Neural progenitor cell (in vitro differentiated cells): ENCODE measurements at regions not wholly inside any gene's neighbourhood (a gene's known extent, or its start where the extent isn't known, plus 50 kb on each side); places are given as distances from the start of the nearest gene placed in this dataset.
A peak's percentile ranks its signal among the peaks of the same experiment; 100 is the strongest.

Experiments used
- DNase-seq: peaks from one replicate; pipeline ENCODE4 v3.0.0-alpha.2; 2016; ENCODE audit warnings: low spot score
- H2AFZ ChIP-seq: fragments of 200-600 bp; sonication (generic); replicated peaks from 2 replicates; pipeline ENCODE4 v1.6.1; 2016; ENCODE audit warnings: antibody characterized with exemption
- H3F3A ChIP-seq: fragments of 200-600 bp; sonication (generic); 2 replicates; pipeline ENCODE4 v1.6.1; 2016; ENCODE audit warnings: antibody characterized with exemption, low read depth
- H3K27ac ChIP-seq: fragments of 200-600 bp; sonication (generic); 2 replicates; pipeline ENCODE4 v1.5.1; 2016; ENCODE audit warnings: mild to moderate bottlenecking
- H3K27me3 ChIP-seq: fragments of 200-600 bp; sonication (generic); 2 replicates; pipeline ENCODE4 v1.6.1; 2016; ENCODE audit warnings: mild to moderate bottlenecking, moderate library complexity
- H3K36me3 ChIP-seq: fragments of 200-600 bp; sonication (generic); 2 replicates; pipeline ENCODE4 v1.5.1; 2016
- H3K4me1 ChIP-seq: fragments of 200-600 bp; sonication (generic); 2 replicates; pipeline ENCODE4 v1.6.1; 2016; ENCODE audit warnings: mixed run types
- H3K4me2 ChIP-seq: fragments of 200-600 bp; sonication (generic); 2 replicates; pipeline ENCODE4 v1.6.1; 2016
- H3K4me3 ChIP-seq: fragments of 200-600 bp; sonication (generic); 2 replicates; pipeline ENCODE4 v1.5.1; 2016
- H3K79me2 ChIP-seq: fragments of 200-600 bp; sonication (generic); 2 replicates; pipeline ENCODE4 v1.6.1; 2016; ENCODE audit warnings: low read depth
- H3K9ac ChIP-seq: fragments of 200-600 bp; sonication (generic); 2 replicates; pipeline ENCODE4 v1.6.1; 2016
- H3K9me3 ChIP-seq: fragments of 200-600 bp; sonication (generic); 2 replicates; pipeline ENCODE4 v1.5.1; 2016; ENCODE audit warnings: low read depth
- H4K20me1 ChIP-seq: fragments of 200-600 bp; sonication (generic); 2 replicates; pipeline ENCODE4 v1.6.1; 2016; ENCODE audit warnings: low read depth
- H3K27ac Mint-ChIP-seq: 3 replicates; pipeline ENCODE4 v1.8.0; 2021; ENCODE audit warnings: mixed read lengths
- H3K27me3 Mint-ChIP-seq: 2 replicates; pipeline ENCODE4 v1.8.0; 2022; ENCODE audit warnings: low read depth, mild to moderate bottlenecking, inconsistent platforms, moderate library complexity, mixed read lengths; ENCODE audit not compliant: insufficient read depth
- H3K36me3 Mint-ChIP-seq: 3 replicates; pipeline ENCODE4 v1.8.0; 2021; ENCODE audit warnings: mixed read lengths
- H3K4me1 Mint-ChIP-seq: 3 replicates; pipeline ENCODE4 v1.8.0; 2021; ENCODE audit warnings: mixed read lengths
- H3K4me3 Mint-ChIP-seq: 3 replicates; pipeline ENCODE4 v1.8.0; 2021; ENCODE audit warnings: mild to moderate bottlenecking, moderate library complexity, mixed read lengths
- H3K9me3 Mint-ChIP-seq: 3 replicates; pipeline ENCODE4 v1.8.0; 2020; ENCODE audit warnings: mixed read lengths
- CTCF ChIP-seq: fragments of 200-600 bp; sonication (generic); IDR thresholded peaks from 2 replicates; pipeline ENCODE4 v1.5.1; 2017; ENCODE audit warnings: antibody characterized with exemption, mild to moderate bottlenecking
- EZH2 ChIP-seq: fragments of 200-600 bp; sonication (generic); IDR thresholded peaks from 2 replicates; pipeline ENCODE4 v1.6.1; 2017; ENCODE audit warnings: antibody characterized with exemption, mild to moderate bottlenecking, moderate library complexity
- EZH2phosphoT487 ChIP-seq: fragments of 200-600 bp; sonication (generic); IDR thresholded peaks from 2 replicates; pipeline ENCODE4 v1.6.1; 2017; ENCODE audit warnings: antibody characterized with exemption

DNA sequence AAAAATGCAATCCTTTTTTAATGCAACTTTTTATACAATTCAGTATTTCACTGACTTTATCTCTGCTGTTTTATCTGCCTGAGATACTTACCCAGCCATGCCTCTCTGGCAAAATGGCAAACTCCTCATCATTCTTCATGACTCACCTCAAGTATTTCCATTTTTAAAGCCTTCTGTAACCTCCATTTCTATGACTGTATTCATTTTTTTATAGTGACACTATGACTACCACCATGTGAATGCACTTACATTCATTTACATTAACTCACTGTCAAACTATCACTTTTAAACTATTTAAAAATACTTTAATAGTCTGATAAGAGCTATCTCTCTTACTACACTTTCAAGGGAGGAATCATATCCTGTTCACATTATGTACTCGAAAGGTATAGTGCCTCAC, 99.4 kb upstream of the SCN7A start:
- H3K27me3 Mint-ChIP-seq: peaks cover 2% of the 10 kb centered on the region
- Histone ChIP-seq H3K79me2 (no peaks in the 10 kb centered on the region), H3F3A (no peaks in the 10 kb centered on the region), H2AFZ (no peak overlapping the region), H4K20me1 (no peaks in the 10 kb centered on the region), H3K4me1 (no peaks in the 10 kb centered on the region), H3K36me3 (no peaks in the 10 kb centered on the region), H3K4me2 (no peak overlapping the region), H3K9ac (no peak overlapping the region), H3K27me3 (no peaks in the 10 kb centered on the region), H3K4me3 (no peak overlapping the region), H3K9me3 (no peaks in the 10 kb centered on the region), H3K27ac (no peak overlapping the region)
- no peaks in the 10 kb centered on the region for H3K4me1 Mint-ChIP-seq
- peaks cover 12% of the 10 kb centered on the region for H3K9me3 Mint-ChIP-seq
- H3K36me3 Mint-ChIP-seq: no peaks in the 10 kb centered on the region
- no peak for TF ChIP-seq EZH2phosphoT487
- TF ChIP-seq CTCF: no peak
- TF ChIP-seq EZH2: no peak
- DNase-seq: no peak
- H3K4me3 Mint-ChIP-seq: no peak overlapping the region
- no peak overlapping the region for H3K27ac Mint-ChIP-seq

- Mint-ChIP-seq H3K4me1 (no peaks in the 10 kb centered on the region), H3K36me3 (no peaks in the 10 kb centered on the region), H3K27me3 (peaks cover 2% of the 10 kb centered on the region), H3K9me3 (peaks cover 9% of the 10 kb centered on the region), H3K4me3 (no peak overlapping the region), H3K27ac (no peak overlapping the region)
- H3K9me3 ChIP-seq: no peaks in the 10 kb centered on the region
- H3K9ac ChIP-seq: no peak overlapping the region
- no peak overlapping the region for H3K4me3 ChIP-seq
- H2AFZ ChIP-seq: no peak overlapping the region
- no peaks in the 10 kb centered on the region for H3K79me2 ChIP-seq
- no peak overlapping the region for H3K27ac ChIP-seq
- no peaks in the 10 kb centered on the region for H3K36me3 ChIP-seq
- no peaks in the 10 kb centered on the region for H4K20me1 ChIP-seq
- H3K4me1 ChIP-seq: no peaks in the 10 kb centered on the region
- no peak for DNase-seq
- TF ChIP-seq EZH2 (no peak), CTCF (no peak), EZH2phosphoT487 (no peak)
- H3K27me3 ChIP-seq: no peaks in the 10 kb centered on the region
- H3F3A ChIP-seq: no peaks in the 10 kb centered on the region
- H3K4me2 ChIP-seq: no peak overlapping the region
Measured at GRCh38 chr2:166592750-166593149, 98.7 kb upstream of the SCN7A start.

GRCh38 chr2:166591226-166591625, 97.2 kb upstream of the SCN7A start:
- Histone ChIP-seq H3K27ac (no peak overlapping the region), H3K9me3 (no peaks in the 10 kb centered on the region), H3K4me2 (no peak overlapping the region), H3K4me1 (no peaks in the 10 kb centered on the region), H3K9ac (no peak overlapping the region), H3K4me3 (no peak overlapping the region), H3K36me3 (no peaks in the 10 kb centered on the region), H2AFZ (no peak overlapping the region), H4K20me1 (no peaks in the 10 kb centered on the region), H3K79me2 (no peaks in the 10 kb centered on the region), H3K27me3 (no peaks in the 10 kb centered on the region), H3F3A (no peaks in the 10 kb centered on the region)
- Mint-ChIP-seq H3K27ac (no peak overlapping the region), H3K27me3 (no peaks in the 10 kb centered on the region), H3K4me1 (no peaks in the 10 kb centered on the region), H3K9me3 (no peaks in the 10 kb centered on the region), H3K36me3 (no peaks in the 10 kb centered on the region), H3K4me3 (no peak overlapping the region)
- DNase-seq: no peak
- TF ChIP-seq CTCF (no peak), EZH2 (no peak), EZH2phosphoT487 (no peak)

- Histone ChIP-seq H2AFZ (peak overlapping the region; percentile 23), H3K27ac (peak overlapping the region; percentile 83), H3K4me3 (peak overlapping the region; percentile 14), H3K4me1 (peaks cover 22% of the 10 kb centered on the region), H3K36me3 (no peaks in the 10 kb centered on the region), H4K20me1 (no peaks in the 10 kb centered on the region), H3K9ac (no peak overlapping the region), H3F3A (peaks cover 14% of the 10 kb centered on the region), H3K4me2 (peak overlapping the region; percentile 60), H3K9me3 (no peaks in the 10 kb centered on the region), H3K27me3 (no peaks in the 10 kb centered on the region), H3K79me2 (no peaks in the 10 kb centered on the region)
- H3K27ac Mint-ChIP-seq: peak overlapping the region; percentile 21
- H3K9me3 Mint-ChIP-seq: no peaks in the 10 kb centered on the region
- no peaks in the 10 kb centered on the region for H3K27me3 Mint-ChIP-seq
- peak; percentile 80 for DNase-seq
- no peak overlapping the region for H3K4me3 Mint-ChIP-seq
- no peaks in the 10 kb centered on the region for H3K36me3 Mint-ChIP-seq
- peaks cover 16% of the 10 kb centered on the region for H3K4me1 Mint-ChIP-seq
- TF ChIP-seq CTCF (no peak), EZH2phosphoT487 (no peak), EZH2 (no peak)
Measured at GRCh38 chr2:166573391-166573790, 79.3 kb upstream of the SCN7A start.
